ENCODE measurements at regions not wholly inside any gene's neighbourhood (a gene's known extent, or its start where the extent isn't known, plus 50 kb on each side); places are given as distances from the start of the nearest gene placed in this dataset.

DNA sequence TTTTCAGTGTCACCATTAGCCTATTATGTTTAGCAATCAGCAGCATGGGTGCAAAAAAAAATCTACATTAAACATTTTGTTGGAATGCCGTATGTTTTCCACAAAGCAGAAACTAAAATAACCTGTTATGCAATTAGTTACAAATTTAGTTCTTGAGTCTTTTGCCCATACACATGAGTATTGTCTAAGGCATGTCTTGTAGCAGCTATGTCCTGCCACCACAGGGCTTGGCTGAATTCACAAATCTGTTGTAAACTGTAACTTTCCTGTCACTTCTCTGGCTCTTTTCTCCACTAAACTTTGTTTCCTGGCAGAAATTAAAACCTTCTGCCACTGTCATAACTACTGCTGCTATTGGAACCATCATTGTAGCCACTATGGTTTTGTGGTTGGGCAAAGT, 277.9 kb upstream of the SPRY2 start:
- H3K36me3 ChIP-seq (ENCODE audit: control insufficient read depth, insufficient read depth, low read length) = no peaks in the 10 kb centered on the region
- H3K27me3 ChIP-seq (ENCODE audit: control insufficient read depth, insufficient read depth, low read length) = no peaks in the 10 kb centered on the region
- H3K4me3 ChIP-seq (ENCODE audit: low read depth, low read length) = no peak overlapping the region
- H3K4me1 ChIP-seq (ENCODE audit: control insufficient read depth, insufficient read depth, low read length) = no peaks in the 10 kb centered on the region
- H3K9me3 ChIP-seq (ENCODE audit: control insufficient read depth, insufficient read depth, low read length) = no peaks in the 10 kb centered on the region
- no peak overlapping the region for H3K9ac ChIP-seq (ENCODE audit: low read depth, low read length)

DNA sequence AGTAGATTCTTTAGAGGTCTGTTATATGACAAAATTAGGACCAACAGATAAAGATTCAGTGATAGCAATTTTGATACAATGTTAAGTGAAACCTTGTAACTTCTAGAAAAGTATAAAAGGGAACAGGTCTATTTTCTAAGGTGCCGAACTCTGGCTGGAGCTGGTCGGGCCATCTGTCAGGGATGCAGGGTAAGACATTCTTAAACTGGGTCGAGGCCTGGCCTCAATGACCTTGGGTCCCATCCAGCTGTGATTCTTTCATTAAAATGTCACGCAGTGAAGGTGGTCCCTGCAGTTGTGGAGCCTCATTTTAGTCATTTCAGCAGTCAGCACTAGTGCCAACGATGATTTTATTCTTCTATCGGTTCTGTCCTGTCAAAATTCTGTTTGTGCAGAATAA, 271.9 kb upstream of the SPRY2 start:
- H3K9ac ChIP-seq (ENCODE audit: low read depth, low read length) = no peak overlapping the region
- H3K4me3 ChIP-seq (ENCODE audit: low read depth, low read length) = no peak overlapping the region
- no peaks in the 10 kb centered on the region for H3K27me3 ChIP-seq (ENCODE audit: control insufficient read depth, insufficient read depth, low read length)
- no peaks in the 10 kb centered on the region for H3K9me3 ChIP-seq (ENCODE audit: control insufficient read depth, insufficient read depth, low read length)
- H3K36me3 ChIP-seq (ENCODE audit: control insufficient read depth, insufficient read depth, low read length) = no peaks in the 10 kb centered on the region
- H3K4me1 ChIP-seq (ENCODE audit: control insufficient read depth, insufficient read depth, low read length) = no peaks in the 10 kb centered on the region

DNA sequence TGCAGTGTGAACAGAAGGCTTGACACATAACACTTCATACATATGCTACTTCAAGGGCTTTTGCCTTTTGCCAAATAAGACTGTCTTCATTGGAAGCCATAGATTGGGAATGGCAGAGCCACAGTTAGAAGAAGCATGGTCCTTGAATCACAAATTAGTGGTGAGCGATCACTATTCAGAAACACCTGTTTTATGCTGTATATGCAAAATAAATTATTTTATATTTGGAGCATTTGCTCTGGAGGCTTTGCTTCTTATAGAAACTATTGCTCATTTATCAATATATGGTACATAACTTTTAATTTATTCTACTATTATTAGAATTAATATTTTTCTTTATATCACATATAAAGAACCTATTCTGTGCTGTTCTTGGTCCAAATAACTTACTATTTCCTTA, 270.4 kb upstream of the SPRY2 start:
- H3K9ac ChIP-seq (ENCODE audit: low read depth, low read length) = no peak overlapping the region
- no peaks in the 10 kb centered on the region for H3K27me3 ChIP-seq (ENCODE audit: control insufficient read depth, insufficient read depth, low read length)
- H3K9me3 ChIP-seq (ENCODE audit: control insufficient read depth, insufficient read depth, low read length) = no peaks in the 10 kb centered on the region
- no peaks in the 10 kb centered on the region for H3K4me1 ChIP-seq (ENCODE audit: control insufficient read depth, insufficient read depth, low read length)
- H3K4me3 ChIP-seq (ENCODE audit: low read depth, low read length) = no peak overlapping the region
- H3K36me3 ChIP-seq (ENCODE audit: control insufficient read depth, insufficient read depth, low read length) = no peaks in the 10 kb centered on the region

DNA sequence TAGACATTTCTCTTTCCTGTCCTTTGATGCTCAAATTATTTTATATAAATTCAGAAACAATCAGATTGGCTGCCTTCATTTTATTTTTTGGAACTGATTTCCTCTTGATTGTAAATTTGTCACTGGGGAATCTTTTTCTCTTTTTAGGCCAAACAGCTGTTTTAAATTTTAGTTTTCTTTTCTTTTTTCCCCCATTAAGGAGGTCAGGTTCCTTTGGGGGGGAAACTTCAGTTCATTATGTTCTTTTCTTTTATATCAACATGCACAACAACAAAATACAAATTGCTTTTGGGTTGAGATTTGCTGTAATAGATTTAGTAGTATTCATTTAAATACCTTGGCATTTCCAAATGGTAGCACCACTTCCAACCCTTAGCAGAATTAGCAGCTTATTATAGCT, 264.8 kb upstream of the SPRY2 start:
- H3K4me3 ChIP-seq (ENCODE audit: low read depth, low read length) = no peak overlapping the region

DNA sequence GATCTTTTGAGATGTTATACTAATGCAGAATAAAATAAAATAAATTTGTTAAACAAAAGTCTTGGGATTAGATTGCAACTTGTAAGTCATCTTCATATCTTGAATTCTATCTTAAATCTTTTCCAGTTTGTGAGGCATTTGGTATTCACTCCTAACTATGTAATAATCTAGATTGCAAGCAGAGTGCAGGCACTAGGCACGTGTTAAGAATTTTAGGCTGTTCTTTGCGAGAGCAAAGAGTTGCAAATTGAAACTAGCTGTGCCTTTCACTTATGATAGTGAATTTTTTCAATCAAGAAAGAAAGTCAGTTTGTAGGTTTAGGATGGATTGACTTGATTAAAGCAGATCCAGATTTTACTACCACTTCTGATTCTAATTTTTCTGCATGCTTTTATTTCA, 264.1 kb upstream of the SPRY2 start:
- no peaks in the 10 kb centered on the region for H3K36me3 ChIP-seq (ENCODE audit: control insufficient read depth, insufficient read depth, low read length)
- H3K9ac ChIP-seq (ENCODE audit: low read depth, low read length) = no peak overlapping the region
- H3K9me3 ChIP-seq (ENCODE audit: control insufficient read depth, insufficient read depth, low read length) = no peaks in the 10 kb centered on the region
- no peaks in the 10 kb centered on the region for H3K4me1 ChIP-seq (ENCODE audit: control insufficient read depth, insufficient read depth, low read length)
- no peak overlapping the region for H3K4me3 ChIP-seq (ENCODE audit: low read depth, low read length)
- no peaks in the 10 kb centered on the region for H3K27me3 ChIP-seq (ENCODE audit: control insufficient read depth, insufficient read depth, low read length)

More for the DNA sequence above, 264.8 kb upstream of the SPRY2 start:
- Histone ChIP-seq H3K9ac (ENCODE audit: low read depth, low read length) (no peak overlapping the region), H3K27me3 (ENCODE audit: control insufficient read depth, insufficient read depth, low read length) (no peaks in the 10 kb centered on the region), H3K4me1 (ENCODE audit: control insufficient read depth, insufficient read depth, low read length) (no peaks in the 10 kb centered on the region), H3K9me3 (ENCODE audit: control insufficient read depth, insufficient read depth, low read length) (no peaks in the 10 kb centered on the region), H3K36me3 (ENCODE audit: control insufficient read depth, insufficient read depth, low read length) (no peaks in the 10 kb centered on the region)

DNA sequence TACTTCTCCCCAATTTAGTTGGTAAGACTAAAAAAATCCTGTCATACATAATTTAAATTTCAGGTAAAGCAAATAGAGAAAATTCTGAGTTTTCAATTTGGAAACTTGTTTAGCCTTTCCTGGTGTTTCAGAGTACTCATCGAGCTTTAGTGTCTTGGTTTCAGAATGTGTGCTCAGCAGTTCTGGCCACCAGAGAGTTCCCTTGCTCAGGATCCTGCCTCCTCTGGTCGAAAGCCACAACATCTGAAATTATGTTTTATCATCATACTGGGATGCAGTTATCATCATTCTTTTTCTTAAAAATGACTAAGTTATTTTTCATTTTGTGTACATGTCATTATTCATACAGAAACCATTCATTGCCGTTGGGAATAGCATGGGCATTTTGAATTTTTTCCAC, 263.2 kb upstream of the SPRY2 start:
- no peaks in the 10 kb centered on the region for H3K36me3 ChIP-seq (ENCODE audit: control insufficient read depth, insufficient read depth, low read length)
- H3K4me1 ChIP-seq (ENCODE audit: control insufficient read depth, insufficient read depth, low read length) = no peaks in the 10 kb centered on the region
- no peak overlapping the region for H3K4me3 ChIP-seq (ENCODE audit: low read depth, low read length)
- no peaks in the 10 kb centered on the region for H3K27me3 ChIP-seq (ENCODE audit: control insufficient read depth, insufficient read depth, low read length)
- H3K9ac ChIP-seq (ENCODE audit: low read depth, low read length) = no peak overlapping the region
- H3K9me3 ChIP-seq (ENCODE audit: control insufficient read depth, insufficient read depth, low read length) = no peaks in the 10 kb centered on the region

DNA sequence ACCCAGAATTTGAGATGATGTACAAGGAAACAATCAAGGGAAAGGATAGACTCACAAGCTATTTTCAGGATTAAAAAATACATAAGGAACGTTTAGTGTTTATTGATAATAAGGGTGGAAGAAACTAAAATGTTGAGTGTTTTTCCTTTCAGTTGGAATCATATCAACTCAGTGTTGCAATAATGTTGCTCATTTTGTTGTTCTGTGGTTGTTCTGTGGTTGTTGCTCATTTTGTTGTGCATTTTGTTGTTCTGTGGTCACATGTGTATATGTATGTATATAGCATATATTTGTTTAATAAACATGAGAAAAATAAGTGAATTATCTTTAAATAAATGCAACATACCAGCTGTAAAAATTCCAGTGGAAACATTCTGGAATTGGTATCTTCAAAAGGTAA, 262.4 kb upstream of the SPRY2 start:
- Histone ChIP-seq H3K27me3 (ENCODE audit: control insufficient read depth, insufficient read depth, low read length) (no peaks in the 10 kb centered on the region), H3K9me3 (ENCODE audit: control insufficient read depth, insufficient read depth, low read length) (no peaks in the 10 kb centered on the region), H3K36me3 (ENCODE audit: control insufficient read depth, insufficient read depth, low read length) (no peaks in the 10 kb centered on the region), H3K4me3 (ENCODE audit: low read depth, low read length) (no peak overlapping the region), H3K4me1 (ENCODE audit: control insufficient read depth, insufficient read depth, low read length) (no peaks in the 10 kb centered on the region), H3K9ac (ENCODE audit: low read depth, low read length) (no peak overlapping the region)

DNA sequence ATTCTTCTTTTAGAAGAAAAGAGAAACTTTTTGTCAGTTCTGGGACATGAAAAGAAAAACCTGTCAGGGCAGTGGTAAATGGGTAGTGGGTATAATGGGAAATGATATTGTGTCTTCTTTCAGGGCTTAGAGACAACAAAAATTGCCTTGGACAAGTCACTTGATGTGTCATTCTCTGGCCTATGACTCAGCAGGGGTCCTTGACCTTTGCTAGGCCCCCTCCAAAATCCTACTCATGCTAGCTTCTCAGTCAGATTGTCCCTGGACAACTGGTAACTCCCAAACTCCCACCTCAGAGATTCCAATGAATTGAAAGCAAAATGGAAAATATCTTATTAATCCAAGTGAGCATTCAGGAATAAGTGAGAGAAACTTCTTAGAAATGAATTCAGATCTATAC, 258.8 kb upstream of the SPRY2 start:
- Histone ChIP-seq H3K9me3 (ENCODE audit: control insufficient read depth, insufficient read depth, low read length) (no peaks in the 10 kb centered on the region), H3K4me1 (ENCODE audit: control insufficient read depth, insufficient read depth, low read length) (peaks cover 5% of the 10 kb centered on the region), H3K27me3 (ENCODE audit: control insufficient read depth, insufficient read depth, low read length) (no peaks in the 10 kb centered on the region), H3K9ac (ENCODE audit: low read depth, low read length) (no peak overlapping the region), H3K4me3 (ENCODE audit: low read depth, low read length) (no peak overlapping the region), H3K36me3 (ENCODE audit: control insufficient read depth, insufficient read depth, low read length) (no peaks in the 10 kb centered on the region)

DNA sequence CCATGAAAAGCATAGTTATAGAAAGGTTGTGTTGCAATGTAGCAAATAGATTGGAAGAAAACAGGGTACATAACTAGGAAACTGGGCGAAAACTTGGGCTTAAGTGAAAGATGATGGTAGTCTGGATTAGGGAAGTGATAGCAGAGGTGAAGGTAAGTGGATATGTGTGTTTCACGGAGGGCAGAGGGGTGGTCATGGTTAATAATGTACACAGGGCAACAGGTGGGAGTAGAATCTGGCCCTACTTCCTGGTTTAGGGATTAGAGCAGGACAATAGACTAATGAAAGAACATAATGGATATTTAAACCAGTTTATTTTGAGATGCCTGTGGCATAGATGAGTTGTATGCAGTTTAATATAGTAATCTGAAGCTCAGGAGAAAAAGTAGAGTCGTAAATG, 257.3 kb upstream of the SPRY2 start:
- Histone ChIP-seq H3K9ac (ENCODE audit: low read depth, low read length) (no peak overlapping the region), H3K9me3 (ENCODE audit: control insufficient read depth, insufficient read depth, low read length) (no peaks in the 10 kb centered on the region), H3K36me3 (ENCODE audit: control insufficient read depth, insufficient read depth, low read length) (no peaks in the 10 kb centered on the region), H3K27me3 (ENCODE audit: control insufficient read depth, insufficient read depth, low read length) (no peaks in the 10 kb centered on the region), H3K4me1 (ENCODE audit: control insufficient read depth, insufficient read depth, low read length) (peaks cover 5% of the 10 kb centered on the region), H3K4me3 (ENCODE audit: low read depth, low read length) (no peak overlapping the region)

DNA sequence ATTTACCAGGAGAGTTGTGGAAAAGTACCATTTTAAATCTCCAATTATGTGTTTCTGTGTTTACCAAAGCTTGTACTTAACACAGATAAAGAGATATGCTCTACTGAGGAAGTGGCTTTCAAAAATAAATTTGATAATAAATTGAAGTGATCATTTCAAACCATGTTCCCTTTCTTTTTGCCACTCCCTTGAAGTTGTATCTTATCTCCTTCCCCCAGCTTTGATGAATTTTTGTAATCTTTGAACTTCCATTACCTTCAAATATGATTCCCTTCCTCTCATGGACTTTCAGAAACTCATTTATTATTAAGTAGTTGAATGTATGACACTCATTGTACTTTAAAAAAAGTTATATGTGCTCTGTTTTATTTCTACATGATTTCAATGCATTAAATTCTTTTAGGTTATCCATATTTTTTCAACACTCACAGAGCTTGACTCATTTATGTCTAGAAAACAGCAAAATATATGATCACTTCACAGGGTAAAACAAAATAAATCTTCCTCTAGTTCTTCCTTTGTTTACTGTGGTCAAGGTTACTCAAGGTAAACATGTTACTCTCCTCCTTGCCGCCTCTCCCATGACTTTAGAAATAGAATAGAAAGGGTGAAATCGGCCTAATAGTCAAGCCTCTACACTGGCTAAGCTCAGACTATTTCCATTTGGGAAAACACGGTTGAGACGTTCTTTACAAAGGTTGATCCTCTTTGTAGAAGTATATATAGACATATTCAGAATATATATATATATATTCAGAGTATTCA, 251.2 kb upstream of the SPRY2 start:
- Histone ChIP-seq H3K9me3 (ENCODE audit: control insufficient read depth, insufficient read depth, low read length) (no peaks in the 10 kb centered on the region), H3K36me3 (ENCODE audit: control insufficient read depth, insufficient read depth, low read length) (no peaks in the 10 kb centered on the region), H3K4me1 (ENCODE audit: control insufficient read depth, insufficient read depth, low read length) (peaks cover 5% of the 10 kb centered on the region), H3K9ac (ENCODE audit: low read depth, low read length) (no peak overlapping the region), H3K4me3 (ENCODE audit: low read depth, low read length) (no peak overlapping the region), H3K27me3 (ENCODE audit: control insufficient read depth, insufficient read depth, low read length) (no peaks in the 10 kb centered on the region)

DNA sequence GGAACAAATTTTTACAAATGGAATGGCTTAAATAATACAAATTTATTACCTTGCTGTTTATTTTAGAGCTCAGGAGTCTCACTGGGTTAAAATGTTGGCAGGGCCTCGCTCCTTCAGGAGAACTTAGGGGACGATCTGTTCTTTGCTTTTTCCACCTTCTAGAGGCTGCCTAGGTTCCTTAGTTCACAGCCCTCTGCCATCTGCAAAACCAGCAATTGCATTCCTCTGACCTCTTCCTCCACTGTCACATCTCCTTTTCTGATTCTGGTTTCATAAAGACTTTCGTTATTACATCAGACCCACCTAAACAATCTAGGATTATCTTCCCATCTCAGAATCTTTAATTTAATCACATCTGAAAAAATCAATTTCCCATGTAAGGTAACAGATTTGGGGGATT, 249.6 kb upstream of the SPRY2 start:
- Histone ChIP-seq H3K9me3 (ENCODE audit: control insufficient read depth, insufficient read depth, low read length) (no peaks in the 10 kb centered on the region), H3K36me3 (ENCODE audit: control insufficient read depth, insufficient read depth, low read length) (no peaks in the 10 kb centered on the region), H3K4me1 (ENCODE audit: control insufficient read depth, insufficient read depth, low read length) (no peaks in the 10 kb centered on the region), H3K9ac (ENCODE audit: low read depth, low read length) (no peak overlapping the region), H3K27me3 (ENCODE audit: control insufficient read depth, insufficient read depth, low read length) (no peaks in the 10 kb centered on the region), H3K4me3 (ENCODE audit: low read depth, low read length) (no peak overlapping the region)

DNA sequence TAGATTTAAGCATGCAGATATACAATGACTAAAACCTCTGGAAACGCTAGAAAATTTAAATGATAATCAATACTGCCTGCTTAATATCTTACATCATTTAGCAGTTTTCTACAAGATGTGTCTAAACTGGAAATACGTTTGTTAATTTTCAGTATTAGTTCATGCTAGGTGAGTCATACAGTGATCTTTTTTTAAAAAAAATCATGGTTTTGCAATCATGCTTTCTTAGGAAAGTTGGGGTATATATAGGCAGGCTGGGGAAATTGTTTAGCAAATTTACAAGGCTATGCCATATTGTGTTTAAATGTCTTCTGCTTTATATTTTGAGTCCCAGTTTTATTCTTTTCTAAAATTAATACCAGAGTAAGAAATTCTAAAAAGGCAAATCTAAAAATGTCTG, 245.4 kb upstream of the SPRY2 start:
- Histone ChIP-seq H3K27me3 (ENCODE audit: control insufficient read depth, insufficient read depth, low read length) (no peaks in the 10 kb centered on the region), H3K4me1 (ENCODE audit: control insufficient read depth, insufficient read depth, low read length) (peaks cover 2% of the 10 kb centered on the region), H3K4me3 (ENCODE audit: low read depth, low read length) (no peak overlapping the region), H3K36me3 (ENCODE audit: control insufficient read depth, insufficient read depth, low read length) (no peaks in the 10 kb centered on the region), H3K9me3 (ENCODE audit: control insufficient read depth, insufficient read depth, low read length) (no peaks in the 10 kb centered on the region), H3K9ac (ENCODE audit: low read depth, low read length) (no peak overlapping the region)
